Iris pigment epithelial cell (primary cell): ENCODE measurements at regions not wholly inside any gene's neighbourhood (a gene's known extent, or its start where the extent isn't known, plus 50 kb on each side); places are given as distances from the start of the nearest gene placed in this dataset.

Experiments
- DNase-seq: peaks from one replicate; pipeline ENCODE4 v3.0.0-alpha.2; 2011; ENCODE audit warnings: low read depth

DNA sequence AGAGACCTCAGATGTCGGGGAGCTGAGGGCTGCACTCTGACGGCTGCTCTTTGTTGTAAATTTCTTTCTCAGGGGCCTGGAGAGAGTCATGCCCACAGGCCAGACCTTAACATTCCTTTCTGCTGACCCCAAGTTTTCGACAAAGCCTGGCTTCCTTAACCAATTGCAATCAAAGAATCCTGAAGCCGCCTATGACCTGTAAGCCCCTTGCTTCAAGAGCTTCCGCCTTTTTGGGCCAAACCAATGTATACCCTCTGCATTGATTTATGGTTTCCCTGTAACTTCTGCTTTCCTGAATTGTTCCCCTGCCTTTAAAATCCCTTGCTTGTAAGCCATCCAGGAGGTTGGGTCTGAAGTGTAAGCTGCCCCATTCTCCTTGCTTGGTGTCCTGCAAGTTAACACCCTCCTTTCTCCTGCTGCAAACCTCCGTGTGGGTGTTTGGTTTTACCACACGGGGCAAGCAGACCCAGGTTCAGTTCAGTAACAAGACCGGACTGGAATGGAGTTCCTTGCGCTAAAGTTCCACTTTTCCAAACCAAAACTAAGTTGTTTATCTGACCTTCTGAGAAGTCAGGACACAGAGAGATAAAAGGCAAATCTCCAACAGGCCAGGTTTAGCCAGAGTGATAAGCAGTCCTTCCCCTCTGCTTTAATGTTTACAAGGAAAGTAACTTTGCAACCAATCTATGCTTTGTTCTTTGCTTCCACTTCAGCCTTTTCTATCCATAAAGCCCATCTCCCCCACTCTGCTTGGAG is 141.6 kb downstream of the KCNJ12 start:
- DNase-seq = no peak

- DNase-seq = no peak
Measured at GRCh38 chr17:21522755-21523336, 146.7 kb downstream of the KCNJ12 start.

GRCh38 chr17:21523497-21524210 is 147.5 kb downstream of the KCNJ12 start:
- no peak for DNase-seq

- peak; percentile 84 for DNase-seq
Measured at GRCh38 chr17:21524211-21524591, 148.0 kb downstream of the KCNJ12 start.

- no peak for DNase-seq
Measured at GRCh38 chr17:21525464-21526130, 149.4 kb downstream of the KCNJ12 start.

DNA sequence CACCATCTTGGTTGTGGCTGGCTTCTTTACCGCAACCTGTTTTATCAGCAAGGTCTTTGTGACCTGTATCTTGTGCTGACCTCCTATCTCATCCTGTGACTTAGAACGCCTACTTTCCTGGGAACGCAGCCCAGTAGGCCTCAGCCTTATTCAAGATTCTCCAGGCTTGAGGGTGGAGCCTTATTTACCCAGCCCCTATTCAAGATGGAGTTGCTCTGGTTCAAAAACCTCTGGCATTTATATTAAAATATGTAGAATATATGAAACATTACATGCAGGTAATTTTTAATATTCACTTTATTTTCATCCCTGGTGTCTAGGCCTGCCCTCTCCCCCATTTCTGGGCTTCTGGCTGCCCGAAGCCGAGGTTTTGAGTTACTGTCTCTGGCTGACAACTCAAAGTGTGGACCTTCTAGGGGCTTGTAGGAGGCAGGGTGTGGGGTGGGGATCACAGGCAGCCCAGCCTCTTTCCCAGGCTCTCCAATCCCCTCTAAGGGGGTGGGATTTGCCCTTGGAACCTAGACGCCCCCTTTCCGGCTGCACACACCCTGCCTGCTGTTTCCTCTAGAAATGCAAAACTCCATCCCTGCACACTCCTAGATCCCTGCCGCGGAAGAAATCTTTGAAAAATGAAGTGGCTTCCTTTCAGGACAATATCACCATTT is 152.0 kb downstream of the KCNJ12 start:
- no peak for DNase-seq

DNA sequence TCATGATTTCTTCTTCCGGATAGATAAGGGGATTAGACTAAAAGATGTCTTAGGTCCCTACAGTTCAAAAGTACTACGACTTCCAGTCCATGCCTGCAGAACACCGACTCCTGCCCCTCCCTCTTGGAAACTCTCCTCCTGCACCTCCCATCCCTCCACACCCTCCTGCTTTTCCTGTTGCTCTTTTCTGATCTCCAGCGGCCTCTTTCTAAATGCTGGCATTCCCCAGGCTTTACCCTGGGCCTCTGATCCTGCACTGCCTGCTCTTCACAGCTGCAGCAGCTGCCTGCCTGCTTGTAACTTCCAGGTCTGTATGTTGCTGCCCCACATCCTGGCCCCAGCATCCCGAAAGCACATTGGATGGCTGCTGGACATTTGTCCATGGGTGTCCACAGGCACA is 154.2 kb downstream of the KCNJ12 start:
- DNase-seq = no peak

DNA sequence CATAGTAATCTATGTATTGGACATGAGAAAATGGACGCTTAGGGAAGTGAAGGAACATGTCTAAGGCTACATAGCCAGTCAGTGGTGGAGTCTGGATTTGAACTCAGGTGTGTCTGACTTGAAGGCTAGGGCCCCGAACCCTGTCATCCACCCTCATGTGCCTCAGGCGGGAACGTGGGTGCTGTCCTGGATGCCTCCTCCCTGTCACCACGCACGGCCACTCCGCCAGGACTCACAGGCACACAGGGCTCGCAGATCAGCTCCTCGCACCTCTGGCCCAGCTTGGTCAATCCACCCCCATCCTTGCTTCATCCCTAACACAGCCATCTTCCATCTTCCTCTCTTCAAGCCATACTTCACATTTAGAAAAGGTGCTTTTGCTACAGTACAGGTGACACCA is 154.7 kb downstream of the KCNJ12 start:
- no peak for DNase-seq

GRCh38 chr17:21532763-21533385 is 156.7 kb downstream of the KCNJ12 start:
- no peak for DNase-seq

DNA sequence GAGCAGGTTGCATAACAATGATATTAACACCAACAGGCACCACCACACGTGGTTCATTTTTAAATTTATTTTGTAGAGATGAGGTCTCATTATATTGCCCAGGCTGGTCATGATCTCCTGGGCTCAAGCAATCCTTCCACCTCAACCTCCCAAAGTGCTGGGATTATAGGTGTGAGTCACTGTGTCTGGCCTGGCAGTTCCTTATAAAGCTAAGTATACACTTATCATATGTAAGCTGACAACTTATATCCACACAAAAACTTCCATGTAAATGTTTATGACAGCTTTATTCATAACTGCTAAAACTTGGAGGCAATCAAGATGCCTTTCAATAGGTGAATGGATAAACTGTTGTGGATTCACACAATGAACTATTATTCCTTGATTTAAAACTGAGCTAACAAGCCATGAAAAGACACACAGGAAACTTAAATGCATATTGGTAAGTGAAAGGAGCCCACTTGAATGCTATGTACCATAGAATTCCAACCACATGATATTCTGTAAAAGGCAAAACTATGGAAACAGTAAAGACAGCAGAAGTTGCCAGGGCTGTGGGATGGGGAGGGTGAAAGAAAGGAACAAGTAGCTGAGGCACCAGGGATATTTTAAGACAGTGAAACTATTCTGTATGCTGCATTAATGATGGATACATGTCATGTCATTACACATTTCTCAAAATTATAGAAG is 156.5 kb upstream of the KCNJ18 start:
- peak; percentile 30 for DNase-seq

- DNase-seq = no peak
Measured at GRCh38 chr17:21537302-21537701, 155.0 kb upstream of the KCNJ18 start.

GRCh38 chr17:21538615-21539014 is 153.7 kb upstream of the KCNJ18 start:
- no peak for DNase-seq

GRCh38 chr17:21539146-21539545 is 153.2 kb upstream of the KCNJ18 start:
- DNase-seq = peak; percentile 31

DNA sequence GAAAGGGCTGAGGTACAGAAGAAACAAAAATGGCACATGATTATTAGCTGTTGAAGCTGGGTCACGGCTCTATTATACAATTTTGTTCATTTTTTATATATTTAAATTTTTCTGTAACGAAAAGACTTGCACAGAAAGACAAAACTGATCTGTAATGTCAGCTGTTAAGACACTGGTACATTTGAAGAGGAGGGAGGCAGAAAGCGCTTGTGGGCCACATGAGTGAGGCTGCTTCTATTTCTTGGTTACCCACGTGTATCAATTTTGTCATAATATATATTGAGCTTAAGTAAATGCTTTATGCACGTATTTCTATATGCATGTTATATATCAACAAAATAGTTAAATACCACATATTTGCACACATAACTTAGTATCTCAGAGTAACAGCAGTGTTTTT is 151.8 kb upstream of the KCNJ18 start:
- DNase-seq = no peak

DNA sequence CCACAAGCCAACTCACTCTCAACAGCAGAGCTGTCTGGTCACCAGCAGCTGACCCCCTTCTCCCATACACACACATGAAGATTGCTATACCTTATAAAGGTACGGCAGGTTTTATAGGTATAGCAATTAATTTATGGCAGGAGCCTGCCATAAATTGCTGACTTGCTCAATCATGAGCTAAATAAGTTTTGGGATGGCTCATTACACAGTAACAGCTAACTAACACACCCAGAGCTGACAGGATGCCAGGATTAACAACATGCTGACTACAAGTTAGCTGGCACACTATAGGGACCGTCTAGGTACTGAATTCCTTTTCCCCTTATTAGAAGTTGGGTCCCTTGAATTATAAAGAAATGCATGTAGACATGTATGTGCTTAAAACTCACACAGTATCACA is 150.3 kb upstream of the KCNJ18 start:
- DNase-seq = no peak

DNA sequence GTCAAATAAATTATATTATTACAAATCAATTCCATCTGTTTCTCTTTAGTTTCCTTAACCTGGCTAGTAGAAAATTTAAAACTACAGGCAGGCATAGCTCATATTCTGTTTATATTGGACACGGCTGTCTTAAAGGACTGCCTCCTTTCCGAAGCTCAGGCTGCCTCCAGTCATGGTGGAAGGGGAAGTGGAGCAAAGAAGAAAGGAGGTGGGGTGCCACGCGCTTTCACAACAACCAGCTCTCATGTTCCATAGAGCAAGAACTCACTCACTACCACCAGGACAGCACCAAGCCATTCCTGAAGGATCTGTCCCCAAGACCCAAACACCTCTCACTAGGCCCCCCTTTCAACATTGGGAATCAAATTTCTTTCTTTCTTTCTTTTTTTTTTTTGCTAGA is 149.3 kb upstream of the KCNJ18 start:
- DNase-seq = no peak

DNA sequence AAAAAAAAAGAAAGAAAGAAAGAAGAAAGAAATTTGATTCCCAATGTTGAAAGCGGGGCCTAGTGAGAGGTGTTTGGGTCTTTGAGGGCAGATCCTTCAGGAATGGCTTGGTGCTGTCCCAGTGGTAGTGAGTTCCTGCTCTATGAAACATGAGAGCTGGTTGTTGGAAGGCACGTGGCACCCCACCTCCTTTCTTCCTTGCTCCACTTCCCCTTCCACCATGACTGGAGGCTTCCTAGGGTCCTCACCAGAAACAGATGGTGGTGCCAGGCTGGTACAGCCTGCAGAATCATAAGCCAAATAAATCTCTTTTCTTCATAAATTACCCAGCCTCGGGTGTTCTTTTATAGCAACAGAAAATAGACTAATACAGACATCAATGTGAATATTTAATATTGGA is 147.3 kb upstream of the KCNJ18 start:
- DNase-seq = no peak

DNA sequence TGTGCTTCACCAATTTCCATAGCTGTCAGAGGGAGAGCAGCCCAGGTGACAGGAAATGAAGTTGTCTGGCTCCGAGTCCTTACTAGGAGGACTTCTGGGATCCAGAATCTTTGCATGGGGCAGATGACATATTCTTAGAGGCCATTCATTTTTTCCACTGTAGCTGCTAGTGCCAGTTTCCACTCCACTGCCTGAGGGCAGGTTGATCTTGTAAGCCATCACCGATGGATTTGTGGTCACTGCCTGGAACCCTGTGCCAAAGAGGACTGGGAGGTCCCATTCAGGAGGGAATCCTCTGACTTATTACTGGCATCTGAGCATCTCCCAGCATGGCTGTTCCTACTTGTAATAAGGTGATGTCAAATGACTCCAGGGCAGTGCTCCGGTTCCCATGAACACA is 144.1 kb upstream of the KCNJ18 start:
- DNase-seq = no peak

DNA sequence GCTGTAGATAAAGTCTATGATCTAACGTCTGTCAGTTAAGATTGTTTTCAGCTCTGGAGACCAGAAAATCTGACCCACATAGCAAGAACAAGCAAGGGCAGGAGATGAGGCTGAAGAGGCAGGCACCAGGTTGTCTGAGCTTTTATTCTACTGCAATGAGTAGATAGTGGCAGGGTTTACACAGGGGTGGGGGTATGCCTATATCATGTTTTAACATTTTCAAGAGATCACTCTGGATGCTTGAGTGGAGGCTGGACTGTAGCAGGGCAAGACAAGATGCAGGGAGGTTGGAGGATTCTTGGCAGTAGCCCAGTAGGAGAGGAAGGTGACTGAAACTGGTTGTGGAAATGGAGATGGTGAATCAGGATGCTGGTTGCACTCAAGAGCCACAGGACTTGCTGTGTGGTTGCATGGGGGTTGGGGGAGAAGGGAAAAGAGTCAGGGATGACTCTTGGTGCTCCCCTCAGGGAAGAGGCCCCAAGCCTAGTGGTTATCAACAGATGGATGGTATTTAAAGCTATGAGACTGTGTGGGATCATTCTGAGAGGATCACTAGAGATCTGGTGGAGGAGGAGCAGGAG is 143.1 kb upstream of the KCNJ18 start:
- peak; percentile 73 for DNase-seq

- peak; percentile 87 for DNase-seq
Measured at GRCh38 chr17:21550031-21550430, 142.3 kb upstream of the KCNJ18 start.
